IMR-90 (cell line): ENCODE measurements at regions not wholly inside any gene's neighbourhood (a gene's known extent, or its start where the extent isn't known, plus 50 kb on each side); places are given as distances from the start of the nearest gene placed in this dataset.

Experiments
- ATAC-seq: fragments of 200-7000 bp; cut with Tn5 transposase; 2 replicates; pipeline ENCODE4 v1.9.1; 2020; ENCODE audit warnings: low read depth, mild to moderate bottlenecking, moderate library complexity
- BruUV-seq: library from RNA; stranded (reverse); fragments of 400-500 nt; replicated peaks from 2 replicates; lab custom pipeline; 2021; lab: Mats Ljungman, UMichigan
- CTCF ChIA-PET: fragments of 300-600 bp; formaldehyde crosslinking; extraction: SDS; loops from one replicate; lab custom pipeline; 2021; ENCODE audit warnings: antibody characterized with exemption; lab: Yijun Ruan, JAX
- POLR2A ChIA-PET: fragments of 300-600 bp; sonication (Branson Sonifier 250); formaldehyde crosslinking; loops from one replicate; lab custom pipeline; 2022; ENCODE audit warnings: antibody characterized with exemption; ENCODE audit not compliant: unreplicated experiment; lab: Charles Lee
- DNase-seq: peaks from one replicate; pipeline ENCODE4 v3.0.0; 2013
- H2AFZ ChIP-seq: replicated peaks from 2 replicates; pipeline ENCODE3; 2013; ENCODE audit warnings: low read length, mild to moderate bottlenecking; ENCODE audit not compliant: poor library complexity
- H2AK5ac ChIP-seq: 2 replicates; pipeline ENCODE4 v1.6.1; 2013; ENCODE audit warnings: low read depth, low read length, inconsistent platforms
- H2AK9ac ChIP-seq: replicated peaks from 2 replicates; pipeline ENCODE3; 2013; ENCODE audit warnings: mild to moderate bottlenecking, low read depth, low read length, moderate library complexity; ENCODE audit not compliant: poor library complexity
- H2BK120ac ChIP-seq: 2 replicates; pipeline ENCODE4 v1.6.1; 2013; ENCODE audit warnings: low read depth, low read length, inconsistent platforms
- H2BK15ac ChIP-seq: 3 replicates; pipeline ENCODE4 v1.6.1; 2013; ENCODE audit warnings: low read depth, low read length, inconsistent platforms
- H2BK20ac ChIP-seq: 2 replicates; pipeline ENCODE4 v1.6.1; 2013; ENCODE audit warnings: low read depth, mild to moderate bottlenecking, inconsistent platforms, low read length, moderate library complexity
- H2BK5ac ChIP-seq: 2 replicates; pipeline ENCODE4 v1.6.1; 2013; ENCODE audit warnings: mild to moderate bottlenecking, low read depth, low read length, inconsistent platforms; ENCODE audit not compliant: poor library complexity, severe bottlenecking
- H3K14ac ChIP-seq: replicated peaks from 2 replicates; pipeline ENCODE4 v1.6.1; 2013; ENCODE audit warnings: low read depth, low read length, inconsistent platforms
- H3K18ac ChIP-seq: 2 replicates; pipeline ENCODE4 v1.6.1; 2013; ENCODE audit warnings: low read depth, low read length, control low read depth
- H3K23ac ChIP-seq: 2 replicates; pipeline ENCODE4 v1.6.1; 2013; ENCODE audit warnings: low read depth, low read length, inconsistent platforms
- H3K27ac ChIP-seq: 2 replicates; pipeline ENCODE4 v1.5.1; 2013; ENCODE audit warnings: mild to moderate bottlenecking, control low read depth, low read length; ENCODE audit not compliant: insufficient read depth
- H3K27me3 ChIP-seq: 2 replicates; pipeline ENCODE4 v1.6.1; 2013; ENCODE audit warnings: low read length; ENCODE audit not compliant: control insufficient read depth, insufficient read depth
- H3K36me3 ChIP-seq: 2 replicates; pipeline ENCODE4 v1.6.1; 2013; ENCODE audit warnings: low read length, mixed read lengths; ENCODE audit not compliant: control insufficient read depth, insufficient read depth
- H3K4ac ChIP-seq: 2 replicates; pipeline ENCODE4 v1.6.1; 2013; ENCODE audit warnings: low read depth, low read length, inconsistent platforms
- H3K4me1 ChIP-seq: 2 replicates; pipeline ENCODE4 v1.6.1; 2013; ENCODE audit warnings: low read length, mixed read lengths; ENCODE audit not compliant: control insufficient read depth, insufficient read depth
- H3K4me2 ChIP-seq: 2 replicates; pipeline ENCODE4 v1.6.1; 2013; ENCODE audit warnings: low read depth, mild to moderate bottlenecking, control low read depth, low read length, moderate library complexity
- H3K4me3 ChIP-seq: 2 replicates; pipeline ENCODE4 v1.5.1; 2013; ENCODE audit warnings: low read depth, mild to moderate bottlenecking, control low read depth, low read length, moderate library complexity; ENCODE audit not compliant: insufficient read depth
- H3K56ac ChIP-seq: 2 replicates; pipeline ENCODE4 v1.6.1; 2013; ENCODE audit warnings: low read length, inconsistent platforms; ENCODE audit not compliant: insufficient read depth; ENCODE audit errors: extremely low read depth
- H3K79me1 ChIP-seq, 2 experiments: 2 replicates each; pipeline ENCODE4 v1.6.1; 2013; ENCODE audit warnings: low read length in 2 of 2, inconsistent platforms in 1 of 2, low read depth in 1 of 2
- H3K9ac ChIP-seq: 2 replicates; pipeline ENCODE4 v1.6.1; 2013; ENCODE audit warnings: low read depth, low read length, control low read depth
- H3K9me1 ChIP-seq: 2 replicates; pipeline ENCODE4 v1.6.1; 2013; ENCODE audit warnings: low read length, inconsistent platforms; ENCODE audit not compliant: insufficient read depth
- H3K9me3 ChIP-seq: 2 replicates; pipeline ENCODE4 v1.6.1; 2013; ENCODE audit warnings: low read length; ENCODE audit not compliant: control insufficient read depth, insufficient read depth
- H4K20me1 ChIP-seq: 2 replicates; pipeline ENCODE4 v1.6.1; 2013; ENCODE audit warnings: low read length, inconsistent platforms; ENCODE audit not compliant: insufficient read depth
- H4K5ac ChIP-seq: 2 replicates; pipeline ENCODE4 v1.6.1; 2013; ENCODE audit warnings: mild to moderate bottlenecking, low read depth, low read length, control low read depth
- H4K8ac ChIP-seq, 2 experiments: 2 replicates each; pipeline ENCODE4 v1.6.1; 2013; ENCODE audit warnings: low read depth in 2 of 2, low read length in 2 of 2, control low read depth in 1 of 2, inconsistent platforms in 1 of 2
- H4K91ac ChIP-seq: 2 replicates; pipeline ENCODE4 v1.6.1; 2013; ENCODE audit warnings: low read depth, low read length, inconsistent platforms; ENCODE audit not compliant: insufficient read depth
- CHD1 ChIP-seq: IDR thresholded peaks from 2 replicates; pipeline ENCODE4 v1.6.1; 2012; ENCODE audit warnings: low read depth, low read length, improper control_type of control experiment
- FOS ChIP-seq: fragments of 150-350 bp; IDR thresholded peaks from 2 replicates; pipeline ENCODE4 v1.6.1; 2016; ENCODE audit warnings: low read depth, low read length
- MAFK ChIP-seq: IDR thresholded peaks from 2 replicates; pipeline ENCODE4 v1.6.1; 2012; ENCODE audit warnings: low read depth, low read length, improper control_type of control experiment
- MXI1 ChIP-seq: IDR thresholded peaks from 2 replicates; pipeline ENCODE4 v1.6.1; 2012; ENCODE audit warnings: low read depth, mild to moderate bottlenecking, low read length, moderate library complexity, borderline replicate concordance
- NFE2L2 ChIP-seq: fragments of 150-350 bp; IDR thresholded peaks from 2 replicates; pipeline ENCODE4 v1.6.1; 2016; ENCODE audit warnings: low read depth, mild to moderate bottlenecking, low read length
- RAD21 ChIP-seq: IDR thresholded peaks from 2 replicates; pipeline ENCODE4 v1.6.1; 2012; ENCODE audit warnings: low read length, improper control_type of control experiment
- RFX5 ChIP-seq: IDR thresholded peaks from 2 replicates; pipeline ENCODE4 v1.8.0; 2012; ENCODE audit warnings: low read depth, mild to moderate bottlenecking, low read length, moderate library complexity
- SMC3 ChIP-seq: fragments of 150-350 bp; IDR thresholded peaks from 2 replicates; pipeline ENCODE4 v1.6.1; 2016; ENCODE audit warnings: low read depth, mild to moderate bottlenecking, antibody characterized with exemption, low read length, moderate library complexity
- WGBS, 2 experiments: methylation state at CpG; one replicate each; pipeline versions ENCODE4 v1.1.5 to v1.1.7; 2013; ENCODE audit warnings: missing lambda C conversion rate in 2 of 2; ENCODE audit not compliant: insufficient read length in 1 of 2; ENCODE audit errors: extremely low coverage in 2 of 2; 5-methylcytosine and 5-hydroxymethylcytosine counted together
- dilution Hi-C: fragments of 300-500 bp; cut with HindIII; formaldehyde crosslinking; loops from one replicate; pipeline ENCODE4 v1.14.3; 2018; ENCODE audit warnings: low sequenced_read_pairs; ENCODE audit not compliant: unreplicated experiment
- in situ Hi-C: fragments of 300-500 bp; cut with MboI; formaldehyde crosslinking; loops from 3 replicates; pipeline ENCODE4 v1.14.3; 2019; ENCODE audit warnings: low sequenced_read_pairs, inconsistent platforms, mixed read lengths
- intact Hi-C: fragments of 100-400 bp; cut with micrococcal nuclease; formaldehyde crosslinking; loops from 2 replicates; pipeline ENCODE4 v1.10.0; 2022
- TF ChIP-seq, protein P1 (sequence below): fragments of 150-350 bp; IDR thresholded peaks from 2 replicates; pipeline ENCODE4 v1.6.1; 2017; ENCODE audit warnings: mild to moderate bottlenecking, antibody characterized with exemption, low read length, low read depth
- TF ChIP-seq, protein P2 (sequence below): fragments of 150-350 bp; IDR thresholded peaks from 2 replicates; pipeline ENCODE4 v1.6.1; 2016; ENCODE audit warnings: low read depth, mild to moderate bottlenecking, low read length, moderate library complexity, borderline replicate concordance

DNA sequence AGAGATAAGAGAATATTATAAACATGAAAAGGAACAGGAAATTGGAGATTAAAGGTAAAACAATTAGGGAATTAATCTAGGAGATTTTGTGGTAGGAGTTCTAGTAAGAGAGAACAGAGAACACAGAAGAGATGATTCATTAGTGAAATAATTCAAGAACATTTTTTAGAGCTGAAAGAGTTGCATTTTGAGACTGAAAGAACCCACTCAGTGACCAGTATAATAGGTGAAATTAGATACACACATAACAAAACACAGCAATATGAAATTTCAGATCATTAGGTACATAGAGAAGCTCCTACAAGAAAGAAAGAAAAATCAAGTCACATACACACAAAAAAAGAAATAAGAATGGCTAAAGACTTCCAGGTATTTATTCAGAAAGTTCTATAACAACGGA lies 144.0 kb downstream of the CYSLTR2 start:
- dilution Hi-C loops = no loop called here
- H3K27me3 ChIP-seq = no peaks in the 10 kb centered on the region
- in situ Hi-C loops = no loop called here
- no peak overlapping the region for H3K23ac ChIP-seq
- no peak overlapping the region for H4K5ac ChIP-seq
- H3K9me3 ChIP-seq = no peaks in the 10 kb centered on the region
- no peak for ATAC-seq
- WGBS, 2 experiments = no CpG with 5 or more reads among the region's 1 CpG
- H3K18ac ChIP-seq = no peak overlapping the region
- no peaks in the 10 kb centered on the region for H3K79me1 ChIP-seq
- no peak overlapping the region for H2BK20ac ChIP-seq
- H2BK15ac ChIP-seq = no peak overlapping the region
- no peak overlapping the region for H3K9ac ChIP-seq
- CTCF ChIA-PET = interaction anchor here (0.8 kb wide), 1 partner anchor 177 kb away, joined by 3 read pairs; no protein-coding TSS in a partner anchor
- no peak overlapping the region for H3K4ac ChIP-seq
- no peak overlapping the region for H2AFZ ChIP-seq
- POLR2A ChIA-PET = no interaction called here
- H3K27ac ChIP-seq = no peak overlapping the region
- H2AK5ac ChIP-seq = no peak overlapping the region
- no TSS peak for BruUV-seq
- no peak overlapping the region for H3K4me2 ChIP-seq
- no peak overlapping the region for H4K91ac ChIP-seq
- H3K4me1 ChIP-seq = peaks cover 4% of the 10 kb centered on the region; the same call in 1 of the 2 replicates
- no peaks in the 10 kb centered on the region for H4K20me1 ChIP-seq
- no peak overlapping the region for H4K8ac ChIP-seq
- intact Hi-C loops = no loop called here
- no peaks in the 10 kb centered on the region for H3K9me1 ChIP-seq
- H3K56ac ChIP-seq = no peak overlapping the region
- H2BK120ac ChIP-seq = no peak overlapping the region
- no peak for DNase-seq
- H2BK5ac ChIP-seq = no peak overlapping the region
- TF ChIP-seq CHD1 = no peak
- no peak for TF ChIP-seq SMC3
- TF ChIP-seq MXI1 = no peak
- no peak for TF ChIP-seq NFE2L2
- no peak for TF ChIP-seq RFX5
- TF ChIP-seq FOS = no peak
- TF ChIP-seq, protein P1, sequence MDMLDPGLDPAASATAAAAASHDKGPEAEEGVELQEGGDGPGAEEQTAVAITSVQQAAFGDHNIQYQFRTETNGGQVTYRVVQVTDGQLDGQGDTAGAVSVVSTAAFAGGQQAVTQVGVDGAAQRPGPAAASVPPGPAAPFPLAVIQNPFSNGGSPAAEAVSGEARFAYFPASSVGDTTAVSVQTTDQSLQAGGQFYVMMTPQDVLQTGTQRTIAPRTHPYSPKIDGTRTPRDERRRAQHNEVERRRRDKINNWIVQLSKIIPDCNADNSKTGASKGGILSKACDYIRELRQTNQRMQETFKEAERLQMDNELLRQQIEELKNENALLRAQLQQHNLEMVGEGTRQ = no peak
- TF ChIP-seq, protein P2, sequence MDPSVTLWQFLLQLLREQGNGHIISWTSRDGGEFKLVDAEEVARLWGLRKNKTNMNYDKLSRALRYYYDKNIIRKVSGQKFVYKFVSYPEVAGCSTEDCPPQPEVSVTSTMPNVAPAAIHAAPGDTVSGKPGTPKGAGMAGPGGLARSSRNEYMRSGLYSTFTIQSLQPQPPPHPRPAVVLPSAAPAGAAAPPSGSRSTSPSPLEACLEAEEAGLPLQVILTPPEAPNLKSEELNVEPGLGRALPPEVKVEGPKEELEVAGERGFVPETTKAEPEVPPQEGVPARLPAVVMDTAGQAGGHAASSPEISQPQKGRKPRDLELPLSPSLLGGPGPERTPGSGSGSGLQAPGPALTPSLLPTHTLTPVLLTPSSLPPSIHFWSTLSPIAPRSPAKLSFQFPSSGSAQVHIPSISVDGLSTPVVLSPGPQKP = no peak
- TF ChIP-seq MAFK = no peak
- TF ChIP-seq RAD21 = no peak
- no peak overlapping the region for H2AK9ac ChIP-seq
- no peaks in the 10 kb centered on the region for H3K36me3 ChIP-seq
- no peak overlapping the region for H3K14ac ChIP-seq
- H3K4me3 ChIP-seq = no peak overlapping the region
